H1 (cell line): ENCODE measurements at regions not wholly inside any gene's neighbourhood (a gene's known extent, or its start where the extent isn't known, plus 50 kb on each side); places are given as distances from the start of the nearest gene placed in this dataset.

ENCODE experiments used
- CTCF ChIA-PET: fragments of 300-600 bp; sonication (Branson Sonifier 250); formaldehyde crosslinking; loops from one replicate; lab custom pipeline; 2021; ENCODE audit not compliant: partially characterized antibody; lab: Charles Lee
- POLR2A ChIA-PET: fragments of 300-600 bp; sonication (Branson Sonifier 250); formaldehyde crosslinking; loops from one replicate; lab custom pipeline; 2021; ENCODE audit warnings: inconsistent platforms; ENCODE audit not compliant: partially characterized antibody; lab: Charles Lee
- DNase-seq, 2 experiments: peaks; one replicate each; pipeline versions ENCODE4 v3.0.0 to v3.0.0-alpha.2; 2010 to 2022; ENCODE audit warnings: low spot score in 2 of 2, low read depth in 1 of 2, mixed read lengths in 1 of 2
- FAIRE-seq: peaks from 2 replicates; lab custom pipeline; 2011; peaks lifted over from hg19 to GRCh38; lab: Jason Lieb, UNC
- H2AFZ ChIP-seq: 2 replicates; pipeline ENCODE4 v1.8.1; 2012; ENCODE audit warnings: low read length, inconsistent platforms
- H2AK5ac ChIP-seq: 2 replicates; pipeline ENCODE4 v1.6.1; 2013; ENCODE audit warnings: low read depth, low read length
- H2BK120ac ChIP-seq: replicated peaks from 2 replicates; pipeline ENCODE3; 2013; ENCODE audit warnings: low read depth, low read length, inconsistent platforms
- H2BK12ac ChIP-seq: 2 replicates; pipeline ENCODE4 v1.6.1; 2013; ENCODE audit warnings: low read depth, low read length
- H2BK15ac ChIP-seq: 2 replicates; pipeline ENCODE4 v1.6.1; 2013; ENCODE audit warnings: low read length
- H2BK20ac ChIP-seq: 2 replicates; pipeline ENCODE4 v1.6.1; 2013; ENCODE audit warnings: low read length
- H2BK5ac ChIP-seq: 2 replicates; pipeline ENCODE4 v1.6.1; 2013; ENCODE audit warnings: low read depth, low read length
- H3K14ac ChIP-seq: 2 replicates; pipeline ENCODE4 v1.6.1; 2013; ENCODE audit warnings: inconsistent platforms; ENCODE audit not compliant: insufficient read length
- H3K18ac ChIP-seq: 2 replicates; pipeline ENCODE4 v1.6.1; 2013; ENCODE audit warnings: low read length; ENCODE audit errors: extremely low read depth
- H3K23ac ChIP-seq: 2 replicates; pipeline ENCODE4 v1.6.1; 2013; ENCODE audit warnings: inconsistent platforms; ENCODE audit not compliant: insufficient read length
- H3K23me2 ChIP-seq: 2 replicates; pipeline ENCODE4 v1.6.1; 2013; ENCODE audit warnings: low read depth, low read length
- H3K27ac ChIP-seq: 2 replicates; pipeline ENCODE4 v1.6.1; 2011; ENCODE audit warnings: low read depth, low read length, inconsistent platforms
- H3K27me3 ChIP-seq, 4 experiments: replicated peaks in 1 of 4; 1 replicate in 1 of 4; 2 replicates in 3 of 4; pipeline versions ENCODE4 v1.6.1 to v1.8.1; 2011 to 2013; ENCODE audit warnings: low read length in 3 of 4, mild to moderate bottlenecking in 3 of 4, inconsistent platforms in 2 of 4, mixed read lengths in 2 of 4, moderate library complexity in 1 of 4; ENCODE audit not compliant: control insufficient read depth in 3 of 4, insufficient read depth in 3 of 4; ENCODE audit errors: extremely low read depth in 1 of 4
- H3K36me3 ChIP-seq, 4 experiments: 2 replicates each; pipeline versions ENCODE4 v1.6.1 to v1.8.1; 2011 to 2013; ENCODE audit warnings: mild to moderate bottlenecking in 4 of 4, low read length in 3 of 4, moderate library complexity in 2 of 4, control low read depth in 1 of 4, inconsistent platforms in 1 of 4; ENCODE audit not compliant: insufficient read depth in 4 of 4, control insufficient read depth in 2 of 4
- H3K4ac ChIP-seq: replicated peaks from 2 replicates; pipeline ENCODE3; 2013; ENCODE audit warnings: low read length, low read depth, mixed read lengths, inconsistent platforms; ENCODE audit not compliant: insufficient read length
- H3K4me1 ChIP-seq, 4 experiments: replicated peaks in 1 of 4; 1 replicate in 1 of 4; 2 replicates in 3 of 4; pipeline versions ENCODE4 v1.6.1 to v1.8.1; 2011 to 2013; ENCODE audit warnings: low read length in 3 of 4, inconsistent platforms in 2 of 4, mixed read lengths in 1 of 4; ENCODE audit not compliant: insufficient read depth in 4 of 4, control insufficient read depth in 3 of 4
- H3K4me2 ChIP-seq, 2 experiments: 2 replicates each; pipeline versions ENCODE4 v1.6.1 to v1.8.1; 2011 to 2013; ENCODE audit warnings: low read depth in 2 of 2, low read length in 2 of 2, control low read depth in 1 of 2, inconsistent platforms in 1 of 2, mild to moderate bottlenecking in 1 of 2; ENCODE audit not compliant: insufficient read depth in 1 of 2
- H3K4me3 ChIP-seq, 4 experiments: fragments of 200-600, 300-600 bp in 1 of 4; sonication (generic), shearing (Covaris generic), sonication (Bioruptor Twin) in 1 of 4; 2 replicates each; pipeline versions ENCODE4 v1.5.1 to v1.8.1; 2011 to 2016; ENCODE audit warnings: low read length in 4 of 4, low read depth in 3 of 4, control low read depth in 2 of 4, inconsistent platforms in 2 of 4, mild to moderate bottlenecking in 2 of 4, mixed read lengths in 1 of 4, moderate library complexity in 1 of 4; ENCODE audit not compliant: insufficient read depth in 2 of 4; ENCODE audit errors: extremely low read depth in 1 of 4
- H3K56ac ChIP-seq: replicated peaks from 2 replicates; pipeline ENCODE3; 2013; ENCODE audit warnings: low read depth, mild to moderate bottlenecking, mixed read lengths, low read length, inconsistent platforms; ENCODE audit not compliant: insufficient read length
- H3K79me1 ChIP-seq: 2 replicates; pipeline ENCODE4 v1.6.1; 2013; ENCODE audit warnings: low read depth, low read length, control low read depth
- H3K79me2 ChIP-seq, 2 experiments: 2 replicates each; pipeline versions ENCODE4 v1.6.1 to v1.8.1; 2012 to 2013; ENCODE audit warnings: low read length in 2 of 2, mild to moderate bottlenecking in 2 of 2, inconsistent platforms in 1 of 2; ENCODE audit not compliant: insufficient read depth in 2 of 2, control insufficient read depth in 1 of 2
- H3K9ac ChIP-seq, 4 experiments: replicated peaks in 1 of 4; 1 replicate in 1 of 4; 2 replicates in 3 of 4; pipeline versions ENCODE4 v1.6.1 to v1.8.1; 2011 to 2013; ENCODE audit warnings: low read depth in 3 of 4, low read length in 3 of 4, control low read depth in 2 of 4, mild to moderate bottlenecking in 2 of 4, moderate library complexity in 2 of 4, inconsistent platforms in 1 of 4; ENCODE audit errors: extremely low read depth in 1 of 4
- H3K9me3 ChIP-seq, 2 experiments: 2 replicates each; pipeline versions ENCODE4 v1.6.1 to v1.8.1; 2012 to 2013; ENCODE audit warnings: mild to moderate bottlenecking in 2 of 2, moderate library complexity in 2 of 2, control low read depth in 1 of 2, inconsistent platforms in 1 of 2, low read depth in 1 of 2, low read length in 1 of 2, mixed read lengths in 1 of 2; ENCODE audit not compliant: insufficient read depth in 2 of 2
- H4K20me1 ChIP-seq, 2 experiments: replicated peaks in 1 of 2; 2 replicates each; pipeline versions ENCODE3 to v1.8.1; 2011 to 2013; ENCODE audit warnings: inconsistent platforms in 2 of 2, low read length in 2 of 2, mild to moderate bottlenecking in 1 of 2; ENCODE audit not compliant: insufficient read depth in 2 of 2, control insufficient read depth in 1 of 2
- H4K5ac ChIP-seq: 2 replicates; pipeline ENCODE4 v1.6.1; 2013; ENCODE audit warnings: low read length, low read depth, mixed read lengths, inconsistent platforms; ENCODE audit not compliant: insufficient read length
- H4K8ac ChIP-seq: 2 replicates; pipeline ENCODE4 v1.8.0; 2013; ENCODE audit warnings: mild to moderate bottlenecking, moderate library complexity, low read length, inconsistent platforms; ENCODE audit not compliant: insufficient read depth; ENCODE audit errors: extremely low read depth
- H4K91ac ChIP-seq: replicated peaks from 2 replicates; pipeline ENCODE3; 2013; ENCODE audit warnings: low read length, mixed read lengths, inconsistent platforms; ENCODE audit not compliant: insufficient read length
- PHF8 ChIP-seq: fragments of 200-600 bp; sonication (generic); conservative IDR thresholded peaks from 2 replicates; pipeline ENCODE4 v1.7.1; 2012; ENCODE audit warnings: low read depth, mild to moderate bottlenecking, inconsistent platforms, low read length, moderate library complexity
- TBP ChIP-seq: IDR thresholded peaks from 2 replicates; pipeline ENCODE4 v1.6.1; 2011; ENCODE audit warnings: low read depth, low read length, improper control_type of control experiment
- WGBS, 2 experiments: shearing (Covaris generic) in 1 of 2; methylation state at CpG; one replicate each; pipeline versions ENCODE4 v1.1.6 to v1.1.7; 2013 to 2015; ENCODE audit warnings: low lambda C conversion rate in 2 of 2, mixed read lengths in 2 of 2, inconsistent platforms in 1 of 2, low coverage in 1 of 2, missing lambda C conversion rate in 1 of 2; ENCODE audit not compliant: insufficient replicate concordance in 2 of 2, insufficient coverage in 1 of 2, insufficient read length in 1 of 2; ENCODE audit errors: extremely low coverage in 1 of 2, missing lambda C conversion rate in 1 of 2; 5-methylcytosine and 5-hydroxymethylcytosine counted together

- FAIRE-seq = no peak
Observed at GRCh38 chr13:83752141-83752540, 130.1 kb downstream of the SLITRK1 start.

More at GRCh38 chr13:83752141-83752540, 130.1 kb downstream of the SLITRK1 start:
- Histone ChIP-seq H3K56ac (no peak overlapping the region), H3K4me3 (no peak overlapping the region), H4K8ac (no peak overlapping the region), H3K9me3 (peaks cover 0 to 3% of the 10 kb centered on the region in 2 experiments; a peak in 1 of 4 replicates), H3K36me3 (no peaks in the 10 kb centered on the region), H3K27ac (no peak overlapping the region), H3K27me3 (peaks cover 0 to 1% (median 0%) of the 10 kb centered on the region in 4 experiments; a peak in 1 of 7 replicates), H3K4me1 (no peaks in the 10 kb centered on the region), H3K23ac (no peak overlapping the region), H3K4ac (no peak overlapping the region), H2BK12ac (no peak overlapping the region), H3K4me2 (no peak overlapping the region), H3K14ac (no peak overlapping the region), H2BK20ac (no peak overlapping the region), H3K18ac (no peak overlapping the region), H2BK5ac (no peak overlapping the region), H3K79me2 (no peaks in the 10 kb centered on the region), H2BK15ac (no peak overlapping the region), H4K91ac (no peak overlapping the region), H3K79me1 (no peaks in the 10 kb centered on the region), H3K9ac (no peak overlapping the region), H2AK5ac (no peak overlapping the region), H2BK120ac (no peak overlapping the region), H2AFZ (no peak overlapping the region), H4K5ac (no peak overlapping the region), H4K20me1 (no peaks in the 10 kb centered on the region), H3K23me2 (no peaks in the 10 kb centered on the region)
- POLR2A ChIA-PET = no interaction called here
- no peak for DNase-seq
- CTCF ChIA-PET = no interaction called here
- TF ChIP-seq TBP (no peak), PHF8 (no peak)
- WGBS, 2 experiments = 89% methylated on average over 4 of the region's 4 CpGs; no CpG with 5 or more reads in 1 of the 2 experiments
